Epithelial cell of prostate (primary cell): ENCODE measurements at regions not wholly inside any gene's neighbourhood (a gene's known extent, or its start where the extent isn't known, plus 50 kb on each side); places are given as distances from the start of the nearest gene placed in this dataset.

Experiments
- DNase-seq: peaks from one replicate; pipeline ENCODE4 v3.0.0-alpha.2; 2011; ENCODE audit warnings: low read depth, low spot score
- H3K27ac ChIP-seq: fragments of 450-650 bp; 2 replicates; pipeline ENCODE4 v1.5.1; 2017; ENCODE audit warnings: mild to moderate bottlenecking

DNA sequence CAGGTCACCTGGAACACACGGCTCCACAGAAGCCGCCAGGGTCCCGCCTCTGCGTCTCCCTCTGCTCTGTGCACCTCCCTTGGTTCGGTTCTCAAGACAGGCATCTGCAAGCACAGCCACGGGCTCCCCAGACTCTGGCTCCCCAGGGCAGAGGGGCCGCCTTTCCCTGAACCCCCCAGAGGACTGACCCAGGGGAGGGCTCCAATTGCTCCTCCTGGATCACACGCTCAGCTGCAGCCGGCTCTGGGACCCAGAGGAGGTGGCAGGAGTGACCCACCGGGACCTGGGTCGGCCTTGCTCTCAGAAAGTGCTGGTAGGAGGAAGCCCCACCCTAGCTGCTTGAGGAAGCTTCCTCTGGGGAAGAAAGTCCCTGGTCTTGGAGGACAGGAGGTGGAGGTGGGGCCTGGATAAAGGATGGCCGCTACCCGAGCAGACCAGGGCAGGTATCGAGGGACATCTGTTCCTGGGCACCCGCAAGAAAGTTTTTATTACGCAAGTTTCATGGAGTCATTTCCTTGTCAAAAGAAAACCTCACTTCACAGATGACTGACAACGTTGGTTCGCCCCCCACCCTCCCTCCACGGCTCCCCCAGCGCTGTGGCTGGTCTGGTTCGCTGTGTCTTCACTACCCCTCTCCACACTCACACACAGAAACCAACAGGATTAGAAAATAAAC is 103.9 kb upstream of the AFDN start:
- no peak for DNase-seq
- H3K27ac ChIP-seq, result no peak overlapping the region

DNA sequence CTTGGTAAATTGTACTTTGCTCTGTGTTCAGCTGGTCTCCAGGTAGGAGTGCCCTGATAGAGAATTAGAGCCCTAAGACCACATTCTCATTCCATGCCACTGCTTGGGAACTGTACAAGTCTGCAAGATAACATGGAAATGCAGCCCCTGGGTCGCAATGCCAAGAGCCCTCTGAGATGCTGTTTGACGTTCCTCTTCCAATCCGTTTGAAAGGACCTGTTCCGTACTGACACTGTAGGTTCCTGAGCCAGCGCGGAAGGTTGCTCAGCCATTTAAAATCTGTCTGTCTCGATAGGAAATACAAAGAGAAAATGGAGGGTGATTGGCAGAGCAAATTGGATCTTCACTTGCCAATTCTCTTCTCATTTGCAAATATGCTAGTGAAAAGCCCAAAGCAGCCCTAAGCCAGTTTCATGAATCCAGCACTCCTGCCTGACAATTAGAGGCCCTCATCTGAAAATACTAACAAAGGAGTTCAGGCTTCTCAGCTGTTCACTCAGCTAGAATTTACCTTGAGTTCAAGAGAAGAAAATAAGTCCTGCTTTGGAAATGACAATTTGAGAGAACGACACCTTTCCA is 100.6 kb upstream of the AFDN start:
- H3K27ac ChIP-seq, result no peak overlapping the region
- DNase-seq, result no peak

GRCh38 chr6:167730441-167730840 is 96.3 kb upstream of the AFDN start:
- no peak for DNase-seq
- no peak overlapping the region for H3K27ac ChIP-seq

- DNase-seq, result no peak
- no peak overlapping the region for H3K27ac ChIP-seq
These were observed 95.5 kb upstream of the AFDN start for GRCh38 chr6:167731216-167731615.

DNA sequence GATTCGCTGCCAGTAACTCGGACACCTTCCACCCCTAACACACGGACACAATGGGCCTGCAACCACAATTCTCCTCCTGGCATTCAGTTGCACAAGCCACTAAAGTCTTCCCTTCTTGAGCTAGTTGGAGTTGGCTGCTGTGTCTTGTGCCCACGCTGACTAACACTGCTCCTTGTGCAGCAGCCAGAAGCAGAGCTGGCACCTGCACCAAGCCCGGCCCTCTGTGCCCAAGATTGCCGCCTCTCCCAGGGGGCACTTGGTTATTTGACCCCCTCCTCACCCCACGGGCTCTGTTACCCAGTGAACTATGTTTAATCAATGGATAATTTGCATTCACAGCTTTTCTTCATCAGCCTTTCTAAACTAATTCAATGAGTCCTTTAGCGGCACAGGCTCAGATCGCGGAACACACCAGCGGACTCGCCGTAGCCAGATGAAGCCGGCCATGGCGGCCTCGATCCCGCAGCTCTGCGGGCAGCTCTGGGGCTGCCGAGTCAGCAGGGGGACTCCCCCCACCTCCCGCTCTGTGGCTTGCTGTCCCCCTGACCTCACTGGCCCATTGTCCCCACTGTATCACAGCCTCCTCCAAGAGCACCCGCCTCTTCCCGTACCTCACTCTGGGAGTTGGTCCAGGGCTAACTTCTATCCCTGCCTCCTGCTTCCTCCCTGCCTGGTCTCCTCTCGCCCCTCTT is 94.8 kb upstream of the AFDN start:
- no peak for DNase-seq
- no peak overlapping the region for H3K27ac ChIP-seq

DNA sequence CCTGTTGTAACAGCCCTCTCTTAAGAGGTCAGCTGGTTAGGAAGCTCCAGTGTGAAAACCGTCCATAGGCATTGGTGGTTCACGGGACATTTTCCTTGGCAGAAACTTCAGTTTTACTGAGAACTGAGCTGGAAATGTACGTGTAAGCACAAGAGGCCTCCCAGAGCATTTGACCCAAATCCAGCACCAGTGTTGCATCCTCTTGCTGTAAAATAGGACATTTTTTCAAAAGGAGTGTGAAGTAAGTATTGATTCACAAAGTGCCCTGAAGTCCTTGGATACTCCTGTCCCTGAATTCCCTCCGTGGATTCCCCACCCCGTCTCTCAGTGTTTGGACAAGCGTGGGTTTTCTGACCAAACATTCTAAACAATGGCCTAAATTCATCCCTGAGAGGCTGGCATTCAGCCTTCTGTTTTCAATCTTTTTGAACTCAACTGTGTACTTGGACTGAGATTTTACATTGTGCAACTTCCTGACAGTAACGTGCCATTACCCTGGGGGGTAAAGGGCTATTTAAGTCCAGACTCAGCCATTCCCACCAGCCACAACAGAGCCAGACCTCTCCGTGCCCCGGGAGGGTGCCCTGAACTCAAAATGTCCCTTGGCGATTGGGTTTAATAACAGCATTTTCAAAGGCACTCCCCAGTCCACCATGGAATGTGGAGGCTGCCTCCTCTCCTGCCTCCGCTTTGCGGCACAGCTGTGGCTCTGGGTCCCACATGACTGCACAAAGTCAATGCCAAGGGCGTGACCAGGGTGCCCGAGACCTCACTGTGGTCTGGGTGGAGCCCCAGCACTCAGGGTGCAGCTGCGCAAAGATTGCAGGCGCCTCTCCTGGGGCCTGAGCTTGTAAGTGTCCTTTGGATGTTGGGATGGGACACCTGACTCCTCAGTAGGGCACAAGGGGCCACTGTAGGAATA is 92.7 kb upstream of the AFDN start:
- DNase-seq, result no peak
- no peak overlapping the region for H3K27ac ChIP-seq

GRCh38 chr6:167734662-167735083 is 92.0 kb upstream of the AFDN start:
- no peak overlapping the region for H3K27ac ChIP-seq
- no peak for DNase-seq

DNA sequence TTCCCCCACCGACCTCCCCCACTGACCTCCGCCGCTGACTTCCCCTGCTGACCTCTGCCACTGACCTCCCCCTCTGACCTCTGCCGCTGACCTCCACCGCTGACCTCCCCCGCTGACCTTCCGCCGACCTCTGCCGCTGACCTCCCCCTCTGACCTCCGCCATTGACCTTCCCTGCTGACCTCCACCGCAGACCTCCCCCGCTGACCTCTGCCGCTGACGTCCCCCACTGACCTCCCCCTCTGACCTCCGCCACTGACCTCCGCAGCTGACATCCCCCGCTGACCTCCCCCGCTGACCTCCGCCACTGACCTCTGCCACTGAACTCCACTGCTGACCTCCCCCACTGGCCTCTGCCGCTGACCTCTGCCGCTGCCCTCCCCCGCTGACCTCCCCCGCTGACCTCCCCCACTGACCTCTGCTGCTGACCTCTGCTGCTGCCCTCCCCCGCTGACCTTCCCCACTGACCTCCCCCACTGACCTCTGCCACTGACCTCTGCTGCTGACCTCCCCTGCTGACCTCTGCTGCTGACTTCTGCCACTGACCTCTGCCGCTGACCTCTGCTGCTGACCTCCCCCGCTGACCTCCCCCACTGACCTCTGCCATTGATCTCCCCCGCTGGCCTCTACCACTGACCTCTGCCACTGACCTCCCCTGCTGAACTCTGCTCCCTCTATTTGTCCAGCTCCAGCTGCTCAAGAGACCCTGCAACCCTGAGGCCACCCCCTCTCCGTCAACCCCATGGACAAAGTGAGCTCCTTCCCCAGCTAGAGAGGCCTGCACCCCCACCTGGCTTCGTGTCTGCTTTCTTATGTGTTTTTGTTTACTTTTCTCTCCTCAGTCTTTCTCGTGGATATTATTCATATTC is 91.4 kb upstream of the AFDN start:
- H3K27ac ChIP-seq, result no peak overlapping the region
- no peak for DNase-seq

DNA sequence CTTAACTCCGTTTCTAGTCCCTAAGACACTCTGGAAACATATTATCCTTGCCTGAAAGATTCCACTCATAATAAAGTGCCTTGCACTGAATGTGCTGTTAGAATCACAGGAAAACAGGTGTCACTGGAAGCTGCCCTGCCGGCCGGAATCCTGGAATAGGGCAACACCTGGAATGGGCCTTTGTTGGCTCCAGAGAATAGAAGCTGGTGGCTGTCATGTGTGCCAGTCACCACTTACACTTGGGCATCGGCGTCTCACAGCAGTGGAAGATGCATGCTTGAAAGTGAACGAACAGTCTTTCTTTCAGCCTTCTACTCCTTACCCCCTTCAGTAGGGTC is 90.8 kb upstream of the AFDN start:
- no peak overlapping the region for H3K27ac ChIP-seq
- DNase-seq, result no peak

DNA sequence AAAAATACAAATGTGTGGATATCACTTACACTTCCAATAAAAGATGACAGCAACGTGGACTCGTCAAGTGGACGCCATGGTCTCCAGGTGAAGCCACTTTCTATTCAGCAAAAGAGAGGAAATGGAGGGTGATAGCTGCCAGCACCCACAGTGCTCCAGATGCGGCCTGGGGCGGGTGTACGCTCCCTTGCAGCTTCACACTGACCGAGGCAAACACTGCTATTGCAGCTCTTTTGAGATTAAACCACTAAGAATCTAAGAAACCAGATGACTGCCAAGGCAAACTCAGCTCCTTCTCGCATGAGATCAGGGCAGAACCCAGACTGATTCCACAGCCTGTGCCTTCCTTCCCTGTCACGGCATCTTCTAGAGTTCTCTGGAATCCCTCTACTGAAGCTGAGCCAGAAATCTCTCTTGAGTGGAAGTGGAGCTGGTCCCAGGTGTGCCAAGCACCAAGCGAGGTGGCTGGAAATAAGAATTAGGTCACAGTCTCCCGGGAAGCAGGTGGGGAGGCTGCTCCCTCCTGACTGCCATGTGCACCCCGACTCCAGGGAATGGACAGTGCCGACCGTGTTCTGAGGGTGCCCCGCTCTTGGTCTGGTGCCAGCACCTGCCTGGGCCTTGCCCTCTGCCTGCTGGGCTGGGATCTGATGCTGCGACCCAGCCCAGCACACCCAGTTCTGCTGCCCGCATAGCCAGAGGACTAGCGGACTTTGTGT is 90.1 kb upstream of the AFDN start:
- DNase-seq, result no peak

DNA sequence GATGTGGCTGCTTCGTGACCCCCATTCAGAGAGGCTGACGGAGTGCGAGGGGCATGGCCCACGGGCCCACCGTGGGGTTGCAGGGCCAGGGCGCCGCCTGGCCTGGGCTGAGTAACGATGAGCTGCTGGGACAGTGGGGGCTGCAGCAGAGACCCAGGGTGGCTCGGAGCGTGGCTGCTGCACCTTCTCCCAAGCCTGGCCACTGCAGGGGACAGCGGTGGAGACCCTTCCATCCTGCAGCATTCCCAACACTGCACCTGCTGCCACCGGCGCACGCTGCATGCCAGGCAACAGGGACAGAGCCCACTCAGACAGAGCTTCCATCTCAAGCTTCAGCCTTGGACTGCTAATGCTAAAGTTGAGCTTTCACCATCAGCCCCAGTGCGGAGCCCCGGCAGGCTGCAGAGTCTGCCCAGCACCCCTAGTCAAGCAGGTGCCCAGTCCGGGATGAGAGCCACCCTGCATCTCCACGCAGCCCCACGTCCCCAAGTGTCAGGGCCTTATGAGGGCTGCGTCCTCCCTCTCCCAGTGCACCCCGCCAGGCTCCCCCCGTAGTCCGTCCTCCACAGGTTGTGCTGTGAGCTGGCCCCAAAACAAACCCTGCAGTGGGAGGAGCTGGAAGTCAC is 89.4 kb upstream of the AFDN start:
- no peak for DNase-seq
- H3K27ac ChIP-seq, result no peak overlapping the region

More for the DNA sequence above, 90.1 kb upstream of the AFDN start:
- H3K27ac ChIP-seq, result no peak overlapping the region

GRCh38 chr6:167738386-167738785 is 88.3 kb upstream of the AFDN start:
- DNase-seq, result no peak
- no peak overlapping the region for H3K27ac ChIP-seq

DNA sequence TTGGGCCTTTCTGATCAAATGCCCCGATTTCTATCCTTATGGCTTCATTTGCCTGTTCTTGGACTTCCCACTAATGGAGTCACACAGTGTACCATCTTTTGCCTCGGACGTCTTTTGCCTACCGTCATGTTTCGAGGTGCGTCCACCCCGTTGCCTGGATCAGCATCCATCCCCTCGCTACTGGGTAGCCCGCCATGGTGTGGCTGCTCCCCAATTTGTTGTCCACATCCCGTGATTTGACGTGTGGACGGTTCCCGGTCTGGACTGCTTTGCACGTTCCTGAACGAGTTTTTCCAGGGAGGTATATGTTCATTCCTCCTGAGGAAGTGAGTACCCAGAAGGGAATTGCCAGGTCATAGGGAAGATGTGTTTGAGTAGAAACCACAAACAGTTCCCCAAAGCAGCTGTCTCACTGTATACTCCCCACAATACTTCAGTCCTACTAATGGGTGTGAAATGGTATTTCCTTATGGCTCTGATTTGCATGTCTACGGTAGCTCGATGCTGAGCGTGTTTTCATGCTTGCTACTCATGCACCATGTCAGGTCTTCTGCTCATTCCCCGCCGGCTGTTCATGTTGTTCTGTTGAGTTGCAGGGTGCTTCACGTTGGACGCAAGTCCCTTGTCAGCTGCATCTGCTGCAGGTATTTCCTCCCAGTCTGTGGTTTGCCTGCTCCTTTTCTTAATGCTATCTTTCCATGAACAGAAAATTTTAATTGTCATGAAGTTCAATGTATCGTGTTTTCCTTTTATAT is 86.8 kb upstream of the AFDN start:
- DNase-seq, result no peak
- no peak overlapping the region for H3K27ac ChIP-seq

DNA sequence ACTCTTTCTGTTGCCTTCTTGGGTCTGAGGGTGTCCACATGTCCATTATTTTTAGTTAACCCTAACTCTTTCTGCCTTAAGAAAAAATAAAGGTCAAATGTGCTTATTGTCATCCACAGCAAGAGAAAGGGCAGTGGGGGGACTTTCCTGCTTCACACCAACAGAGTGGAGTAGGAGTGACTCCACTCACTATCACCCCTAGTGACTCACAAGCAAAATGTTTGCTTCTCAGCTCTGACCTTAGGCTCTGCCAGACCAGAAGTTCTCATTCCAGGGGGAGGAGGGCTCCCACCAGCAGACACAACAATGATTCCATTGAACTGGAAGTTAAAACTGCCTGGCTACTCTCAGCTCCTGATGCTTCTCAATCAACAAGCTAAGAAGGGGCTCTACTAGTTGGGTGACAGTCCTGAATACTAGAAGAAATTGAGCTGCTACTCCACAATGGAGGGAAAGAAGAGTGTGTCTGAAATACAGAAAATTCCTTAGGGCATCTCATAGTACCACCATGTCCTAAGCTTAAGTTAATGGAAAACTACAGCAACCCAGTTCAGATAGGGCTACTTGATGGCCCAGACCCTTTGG is 83.9 kb upstream of the AFDN start:
- no peak for DNase-seq
- H3K27ac ChIP-seq, result no peak overlapping the region

DNA sequence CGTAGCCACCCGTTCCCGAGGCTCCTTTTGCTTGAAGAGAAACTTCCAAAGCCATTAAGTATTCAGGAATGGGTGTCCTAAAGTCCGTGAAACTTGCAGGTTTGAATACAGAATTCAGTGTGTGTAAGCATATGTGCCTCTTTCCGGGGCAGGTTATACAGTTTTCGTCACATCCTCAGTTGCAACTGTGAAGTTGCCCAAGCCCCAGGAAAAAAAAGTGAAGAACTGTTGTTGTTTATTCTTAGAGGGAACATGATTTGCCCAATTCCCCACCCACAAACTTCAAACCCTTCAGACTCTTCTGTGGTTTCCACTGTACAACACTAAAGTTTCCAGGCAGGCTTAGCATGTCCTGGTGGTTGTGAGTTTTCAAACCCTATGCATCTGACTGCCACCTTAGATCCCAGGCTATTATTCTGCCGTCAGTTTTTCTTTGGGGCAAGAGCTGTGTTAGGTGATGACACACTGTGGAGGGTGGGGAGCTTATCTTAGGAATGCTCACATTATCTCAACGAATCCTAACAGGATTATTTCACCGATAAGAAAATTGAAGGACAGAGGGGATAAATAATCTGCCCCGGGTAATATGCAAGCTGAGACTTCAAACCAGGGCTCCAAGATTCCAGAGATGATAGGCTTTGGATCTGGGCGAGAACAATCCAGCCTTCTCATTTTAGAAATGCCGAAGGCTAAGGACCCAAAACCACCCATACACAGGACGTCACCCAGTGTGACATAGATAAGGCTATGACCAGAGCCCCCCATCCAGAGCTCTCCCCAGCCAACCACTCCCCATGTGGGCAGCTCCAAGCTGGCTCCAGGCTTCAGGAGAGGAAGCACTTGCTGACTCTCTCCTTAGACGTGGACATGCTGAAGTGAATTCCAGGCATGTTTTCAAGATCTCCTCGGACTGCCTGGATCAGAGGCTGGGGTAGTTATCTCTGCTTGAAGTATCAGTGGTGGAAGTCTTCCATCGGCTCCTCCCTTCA is 81.7 kb upstream of the AFDN start:
- no peak overlapping the region for H3K27ac ChIP-seq

DNA sequence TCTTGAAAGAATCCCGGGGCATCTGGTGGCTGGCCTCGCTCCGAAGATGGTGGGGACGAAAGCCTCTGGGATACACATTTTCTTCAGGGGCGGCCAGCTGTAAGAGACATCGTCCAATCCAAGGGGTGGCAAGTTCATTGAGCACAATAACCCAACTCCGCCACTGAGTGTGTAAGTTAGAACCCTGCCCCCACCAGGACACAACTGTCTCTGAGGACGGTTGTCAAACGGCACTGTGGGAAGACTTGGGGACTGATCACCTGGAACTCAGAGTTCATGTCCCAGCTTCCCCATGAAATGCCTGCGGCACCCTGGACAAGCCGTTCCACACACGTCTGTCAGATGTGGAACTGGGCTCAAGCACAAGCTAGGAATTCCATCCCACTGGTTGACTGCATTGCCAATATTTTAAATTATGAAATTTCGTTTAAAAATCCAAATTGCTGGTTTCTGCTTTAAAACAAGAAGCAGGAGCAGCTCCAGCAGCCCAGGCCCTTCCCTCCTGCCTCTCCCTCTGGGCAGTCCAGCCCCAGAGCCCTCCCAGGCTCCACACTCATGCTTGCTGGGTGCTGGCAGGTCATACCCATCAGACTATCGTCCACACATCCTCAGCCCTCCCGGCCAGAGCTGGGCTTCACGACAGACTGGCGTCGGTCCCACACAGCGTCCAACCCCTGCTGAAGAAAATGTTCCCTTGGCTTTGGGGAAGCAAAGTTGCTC is 80.9 kb upstream of the AFDN start:
- no peak for DNase-seq

More for the DNA sequence above, 81.7 kb upstream of the AFDN start:
- no peak for DNase-seq

More for the DNA sequence above, 80.9 kb upstream of the AFDN start:
- no peak overlapping the region for H3K27ac ChIP-seq
